ENCODE measurements at regions not wholly inside any gene's neighbourhood (a gene's known extent, or its start where the extent isn't known, plus 50 kb on each side); places are given as distances from the start of the nearest gene placed in this dataset.

GRCh38 chr11:127350476-127350875, 349.9 kb upstream of the KIRREL3 start:
- no peak for DNase-seq (ENCODE audit: low spot score in 2 of 2)
- no peaks in the 10 kb centered on the region for H3K36me3 ChIP-seq
- no peak overlapping the region for H3K27ac ChIP-seq
- H3K9me3 ChIP-seq = no peaks in the 10 kb centered on the region
- no peak overlapping the region for H3K4me3 ChIP-seq
- TF ChIP-seq POLR2A (IDR thresholded peaks at IDR 0.05) = no peak
- no peak for TF ChIP-seq CTCF (IDR thresholded peaks at IDR 0.05)
- no peak for TF ChIP-seq POLR2AphosphoS5 (IDR thresholded peaks at IDR 0.05)
- no peak for TF ChIP-seq EP300 (IDR thresholded peaks at IDR 0.05)
- 89% methylated on average over 3 of the region's 3 CpGs for WGBS
- H3K27me3 ChIP-seq = no peaks in the 10 kb centered on the region
- H3K4me1 ChIP-seq = no peaks in the 10 kb centered on the region

- H3K4me1 ChIP-seq = no peaks in the 10 kb centered on the region
- H3K27ac ChIP-seq = no peak overlapping the region
- DNase-seq (ENCODE audit: low spot score in 2 of 2) = no peak
- H3K9me3 ChIP-seq = no peaks in the 10 kb centered on the region
- no peak for TF ChIP-seq EP300 (IDR thresholded peaks at IDR 0.05)
- TF ChIP-seq CTCF (IDR thresholded peaks at IDR 0.05) = peak in 1 of 2 donors; percentile 61
- H3K36me3 ChIP-seq = no peaks in the 10 kb centered on the region
- WGBS = 37% methylated on average over 12 of the region's 12 CpGs
- no peak overlapping the region for H3K4me3 ChIP-seq
- no peaks in the 10 kb centered on the region for H3K27me3 ChIP-seq
These were observed 345.4 kb upstream of the KIRREL3 start for GRCh38 chr11:127345819-127346459.

GRCh38 chr11:127340438-127340837, 339.9 kb upstream of the KIRREL3 start:
- Histone ChIP-seq H3K4me3 (no peak overlapping the region), H3K9me3 (no peaks in the 10 kb centered on the region), H3K27ac (no peak overlapping the region), H3K4me1 (no peaks in the 10 kb centered on the region), H3K27me3 (no peaks in the 10 kb centered on the region), H3K36me3 (no peaks in the 10 kb centered on the region)
- no peak for TF ChIP-seq POLR2A (IDR thresholded peaks at IDR 0.05)
- no peak for TF ChIP-seq EP300 (IDR thresholded peaks at IDR 0.05)
- TF ChIP-seq POLR2AphosphoS5 (IDR thresholded peaks at IDR 0.05) = no peak
- no peak for TF ChIP-seq CTCF (IDR thresholded peaks at IDR 0.05)
- DNase-seq (ENCODE audit: low spot score in 2 of 2) = no peak
- 58% methylated on average over 1 of the region's 1 CpG for WGBS

GRCh38 chr11:127339376-127339775, 338.8 kb upstream of the KIRREL3 start:
- Histone ChIP-seq H3K4me1 (no peaks in the 10 kb centered on the region), H3K9me3 (no peaks in the 10 kb centered on the region), H3K36me3 (no peaks in the 10 kb centered on the region), H3K27ac (no peak overlapping the region), H3K4me3 (no peak overlapping the region), H3K27me3 (no peaks in the 10 kb centered on the region)
- no peak for DNase-seq (ENCODE audit: low spot score in 2 of 2)
- WGBS = 96% methylated on average over 1 of the region's 1 CpG
- TF ChIP-seq POLR2A (IDR thresholded peaks at IDR 0.05) (no peak), CTCF (IDR thresholded peaks at IDR 0.05) (no peak), EP300 (IDR thresholded peaks at IDR 0.05) (no peak), POLR2AphosphoS5 (IDR thresholded peaks at IDR 0.05) (no peak)

GRCh38 chr11:127338380-127339259, 338.1 kb upstream of the KIRREL3 start:
- Histone ChIP-seq H3K36me3 (no peaks in the 10 kb centered on the region), H3K27ac (no peak overlapping the region), H3K27me3 (no peaks in the 10 kb centered on the region), H3K4me3 (no peak overlapping the region), H3K4me1 (no peaks in the 10 kb centered on the region), H3K9me3 (no peaks in the 10 kb centered on the region)
- TF ChIP-seq EP300 (IDR thresholded peaks at IDR 0.05) (no peak), POLR2AphosphoS5 (IDR thresholded peaks at IDR 0.05) (no peak), POLR2A (IDR thresholded peaks at IDR 0.05) (no peak), CTCF (IDR thresholded peaks at IDR 0.05) (no peak)
- DNase-seq (ENCODE audit: low spot score in 2 of 2) = no peak
- 63% methylated on average over 6 of the region's 6 CpGs for WGBS

All from suprapubic skin (tissue), 4 donors.